BLaER1 (cell line): ENCODE measurements at regions not wholly inside any gene's neighbourhood (a gene's known extent, or its start where the extent isn't known, plus 50 kb on each side); places are given as distances from the start of the nearest gene placed in this dataset.

Source experiments
- H3K27ac ChIP-seq: shearing (Covaris generic); formaldehyde crosslinking; 2 replicates; pipeline ENCODE4 v1.8.1; 2022
- H3K27me3 ChIP-seq: shearing (Covaris generic); formaldehyde crosslinking; 2 replicates; pipeline ENCODE4 v1.8.1; 2022
- H3K36me3 ChIP-seq: shearing (Covaris generic); formaldehyde crosslinking; 2 replicates; pipeline ENCODE4 v1.8.1; 2022
- H3K4me1 ChIP-seq: shearing (Covaris generic); formaldehyde crosslinking; 2 replicates; pipeline ENCODE4 v1.8.1; 2022
- H3K4me2 ChIP-seq: shearing (Covaris generic); formaldehyde crosslinking; 2 replicates; pipeline ENCODE4 v1.8.1; 2022
- H3K4me3 ChIP-seq: shearing (Covaris generic); formaldehyde crosslinking; 2 replicates; pipeline ENCODE4 v1.8.1; 2022
- H3K9ac ChIP-seq: shearing (Covaris generic); formaldehyde crosslinking; 2 replicates; pipeline ENCODE4 v1.8.1; 2022
- H3K9me3 ChIP-seq: shearing (Covaris generic); formaldehyde crosslinking; 2 replicates; pipeline ENCODE4 v1.8.1; 2022
- H4K20me1 ChIP-seq: shearing (Covaris generic); formaldehyde crosslinking; 2 replicates; pipeline ENCODE4 v1.8.1; 2022
- Cebpa-rat ChIP-seq: shearing (Covaris generic); IDR thresholded peaks from 2 replicates; pipeline ENCODE4 v1.8.1; 2022

- no peaks in the 10 kb centered on the region for H3K4me1 ChIP-seq
- H3K9me3 ChIP-seq = no peaks in the 10 kb centered on the region
- no peak overlapping the region for H3K9ac ChIP-seq
- H3K27ac ChIP-seq = no peak overlapping the region
- no peak overlapping the region for H3K4me3 ChIP-seq
- no peaks in the 10 kb centered on the region for H3K36me3 ChIP-seq
- H3K27me3 ChIP-seq = no peaks in the 10 kb centered on the region
- TF ChIP-seq Cebpa-rat = no peak
- H3K4me2 ChIP-seq = no peak overlapping the region
- H4K20me1 ChIP-seq = no peaks in the 10 kb centered on the region
These were observed 89.9 kb upstream of the PPP1R3A start for GRCh38 chr7:114008696-114009095.

- no peak overlapping the region for H3K9ac ChIP-seq
- no peaks in the 10 kb centered on the region for H3K9me3 ChIP-seq
- no peaks in the 10 kb centered on the region for H3K27me3 ChIP-seq
- no peaks in the 10 kb centered on the region for H3K36me3 ChIP-seq
- H3K4me3 ChIP-seq = no peak overlapping the region
- no peak overlapping the region for H3K27ac ChIP-seq
- H3K4me2 ChIP-seq = no peak overlapping the region
- H3K4me1 ChIP-seq = no peaks in the 10 kb centered on the region
- H4K20me1 ChIP-seq = no peaks in the 10 kb centered on the region
- no peak for TF ChIP-seq Cebpa-rat
These were observed 88.6 kb upstream of the PPP1R3A start for GRCh38 chr7:114007386-114007785.

DNA sequence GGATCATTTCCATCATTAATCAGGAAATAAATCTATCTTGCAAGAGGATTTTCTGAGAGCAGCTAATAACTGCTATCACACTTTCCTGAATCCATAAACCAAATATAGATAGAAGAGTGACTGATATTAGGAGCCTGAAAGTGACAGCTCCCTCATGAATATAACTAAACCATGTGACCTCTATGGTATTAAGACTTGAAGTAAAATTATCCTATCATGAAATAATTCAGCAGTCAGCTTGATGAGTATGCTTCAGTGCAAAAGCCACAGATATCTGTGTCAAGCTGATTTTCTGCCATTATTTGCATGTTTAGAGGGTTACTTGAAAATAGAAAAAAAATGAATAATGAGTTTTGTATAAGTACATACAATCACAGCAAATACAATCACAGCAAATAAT, 80.1 kb upstream of the PPP1R3A start:
- no peak overlapping the region for H3K4me2 ChIP-seq

DNA sequence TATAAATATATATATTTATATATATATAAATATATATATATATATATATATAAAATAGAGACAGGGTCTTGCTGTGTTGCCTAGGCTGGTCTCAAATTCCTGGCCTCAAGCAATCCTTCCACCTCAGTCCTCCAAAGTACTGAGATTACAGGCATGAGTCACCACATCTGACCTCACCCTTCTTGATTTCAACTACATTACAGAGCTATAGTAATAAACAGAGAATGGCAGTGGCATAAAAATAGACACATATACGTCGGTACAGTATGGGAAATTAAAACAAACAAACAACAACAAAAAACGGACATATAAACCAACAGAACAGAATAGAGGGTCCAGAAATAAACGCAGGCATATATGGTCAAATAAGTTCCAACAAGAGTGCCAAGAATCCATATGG, 77.6 kb upstream of the PPP1R3A start:
- no peak for TF ChIP-seq Cebpa-rat
- H4K20me1 ChIP-seq = no peaks in the 10 kb centered on the region
- H3K36me3 ChIP-seq = no peaks in the 10 kb centered on the region

More for the DNA sequence above, 80.1 kb upstream of the PPP1R3A start:
- Histone ChIP-seq H4K20me1 (no peaks in the 10 kb centered on the region), H3K9me3 (0 out of 2 replicates have a peak, but pooled peaks cover 4% of the 10 kb centered on the region), H3K27me3 (no peaks in the 10 kb centered on the region), H3K4me1 (no peaks in the 10 kb centered on the region), H3K36me3 (no peaks in the 10 kb centered on the region), H3K27ac (no peak overlapping the region), H3K9ac (no peak overlapping the region), H3K4me3 (no peak overlapping the region)
- no peak for TF ChIP-seq Cebpa-rat

GRCh38 chr7:113986216-113986615, 67.4 kb upstream of the PPP1R3A start:
- no peak for TF ChIP-seq Cebpa-rat
- Histone ChIP-seq H3K27me3 (no peaks in the 10 kb centered on the region), H3K27ac (no peak overlapping the region), H3K4me3 (no peak overlapping the region), H3K9ac (no peak overlapping the region), H3K9me3 (no peaks in the 10 kb centered on the region), H3K4me1 (no peaks in the 10 kb centered on the region), H3K36me3 (no peaks in the 10 kb centered on the region), H4K20me1 (no peaks in the 10 kb centered on the region), H3K4me2 (no peak overlapping the region)

More for the DNA sequence above, 77.6 kb upstream of the PPP1R3A start:
- Histone ChIP-seq H3K27ac (no peak overlapping the region), H3K4me2 (no peak overlapping the region), H3K9ac (no peak overlapping the region), H3K9me3 (no peaks in the 10 kb centered on the region), H3K4me3 (no peak overlapping the region), H3K27me3 (no peaks in the 10 kb centered on the region), H3K4me1 (no peaks in the 10 kb centered on the region)

GRCh38 chr7:113976508-113976907, 57.7 kb upstream of the PPP1R3A start:
- Histone ChIP-seq H4K20me1 (no peaks in the 10 kb centered on the region), H3K9me3 (no peaks in the 10 kb centered on the region), H3K27ac (no peak overlapping the region), H3K4me3 (no peak overlapping the region), H3K9ac (no peak overlapping the region), H3K4me2 (no peak overlapping the region), H3K27me3 (no peaks in the 10 kb centered on the region), H3K4me1 (no peaks in the 10 kb centered on the region), H3K36me3 (no peaks in the 10 kb centered on the region)
- TF ChIP-seq Cebpa-rat = no peak

- no peaks in the 10 kb centered on the region for H3K4me1 ChIP-seq
- TF ChIP-seq Cebpa-rat = no peak
- no peaks in the 10 kb centered on the region for H3K27me3 ChIP-seq
- no peak overlapping the region for H3K27ac ChIP-seq
- no peaks in the 10 kb centered on the region for H3K36me3 ChIP-seq
- no peak overlapping the region for H3K4me3 ChIP-seq
- H3K9ac ChIP-seq = no peak overlapping the region
- no peak overlapping the region for H3K4me2 ChIP-seq
- H3K9me3 ChIP-seq = no peaks in the 10 kb centered on the region
- H4K20me1 ChIP-seq = no peaks in the 10 kb centered on the region
These were observed 49.9 kb upstream of the PPP1R3A start for GRCh38 chr7:113968713-113969112.
